Urinary bladder (tissue), 3 donors: ENCODE measurements at regions not wholly inside any gene's neighbourhood (a gene's known extent, or its start where the extent isn't known, plus 50 kb on each side); places are given as distances from the start of the nearest gene placed in this dataset.

ENCODE experiments used
- DNase-seq: peaks from one replicate; pipeline ENCODE4 v3.0.0-alpha.2; 2015; ENCODE audit errors: extremely low spot score
- H3K27ac ChIP-seq: one replicate; pipeline ENCODE4 v1.5.1; 2013; ENCODE audit warnings: low read depth, mild to moderate bottlenecking, moderate library complexity
- H3K36me3 ChIP-seq: one replicate; pipeline ENCODE4 v1.6.1; 2013; ENCODE audit warnings: mild to moderate bottlenecking, moderate library complexity; ENCODE audit not compliant: insufficient read depth
- H3K4me1 ChIP-seq: one replicate; pipeline ENCODE4 v1.6.1; 2013; ENCODE audit warnings: mild to moderate bottlenecking, moderate library complexity; ENCODE audit not compliant: insufficient read depth
- H3K4me3 ChIP-seq: one replicate; pipeline ENCODE4 v1.5.1; 2013; ENCODE audit warnings: low read depth, low read length
- WGBS: extraction: QIAGEN DNeasy Blood & Tissue Kit; methylation state at CpG from one replicate; pipeline ENCODE4 v1.1.7; 2013; 5-methylcytosine and 5-hydroxymethylcytosine counted together
- donor health status: healthy with polysubstance abuse.
- donor health status: healthy.

- Histone ChIP-seq H3K4me3 (no peak overlapping the region), H3K27ac (no peak overlapping the region), H3K4me1 (no peaks in the 10 kb centered on the region), H3K36me3 (no peaks in the 10 kb centered on the region)
- DNase-seq, result no peak
Measured at GRCh38 chr15:45903283-45903682, 268.5 kb downstream of the SQOR start.

- no peak overlapping the region for H3K27ac ChIP-seq
- WGBS, result 97% methylated on average over 3 of the region's 3 CpGs
- DNase-seq, result no peak
- no peak overlapping the region for H3K4me3 ChIP-seq
- no peaks in the 10 kb centered on the region for H3K36me3 ChIP-seq
- no peaks in the 10 kb centered on the region for H3K4me1 ChIP-seq
Measured at GRCh38 chr15:45904019-45904418, 269.2 kb downstream of the SQOR start.

- no peak for DNase-seq
- H3K4me3 ChIP-seq, result no peak overlapping the region
- H3K27ac ChIP-seq, result no peak overlapping the region
- no peaks in the 10 kb centered on the region for H3K36me3 ChIP-seq
- no peaks in the 10 kb centered on the region for H3K4me1 ChIP-seq
- WGBS, result 58% methylated on average over 2 of the region's 2 CpGs
Measured at GRCh38 chr15:45906230-45906629, 271.4 kb downstream of the SQOR start.

- WGBS, result 46% methylated on average over 3 of the region's 3 CpGs
Measured at GRCh38 chr15:45910671-45911070, 275.8 kb downstream of the SQOR start.

GRCh38 chr15:45913451-45913850, 278.6 kb downstream of the SQOR start:
- WGBS, result 70% methylated on average over 2 of the region's 2 CpGs

More at GRCh38 chr15:45910671-45911070, 275.8 kb downstream of the SQOR start:
- Histone ChIP-seq H3K36me3 (no peaks in the 10 kb centered on the region), H3K4me3 (no peak overlapping the region), H3K4me1 (no peaks in the 10 kb centered on the region), H3K27ac (no peak overlapping the region)
- DNase-seq, result no peak

GRCh38 chr15:45914425-45914824, 279.6 kb downstream of the SQOR start:
- H3K4me3 ChIP-seq, result no peak overlapping the region
- H3K27ac ChIP-seq, result no peak overlapping the region
- H3K4me1 ChIP-seq, result no peaks in the 10 kb centered on the region
- no peaks in the 10 kb centered on the region for H3K36me3 ChIP-seq
- no peak for DNase-seq

More at GRCh38 chr15:45913451-45913850, 278.6 kb downstream of the SQOR start:
- Histone ChIP-seq H3K27ac (no peak overlapping the region), H3K4me3 (no peak overlapping the region), H3K36me3 (no peaks in the 10 kb centered on the region), H3K4me1 (no peaks in the 10 kb centered on the region)
- DNase-seq, result no peak

GRCh38 chr15:45918839-45919238, 284.0 kb downstream of the SQOR start:
- H3K27ac ChIP-seq, result no peak overlapping the region
- 83% methylated on average over 2 of the region's 2 CpGs for WGBS

GRCh38 chr15:45919806-45920205, 285.0 kb downstream of the SQOR start:
- WGBS, result 88% methylated on average over 6 of the region's 6 CpGs
- Histone ChIP-seq H3K27ac (no peak overlapping the region), H3K4me1 (no peaks in the 10 kb centered on the region), H3K4me3 (no peak overlapping the region), H3K36me3 (no peaks in the 10 kb centered on the region)
- no peak for DNase-seq

More at GRCh38 chr15:45918839-45919238, 284.0 kb downstream of the SQOR start:
- Histone ChIP-seq H3K4me3 (no peak overlapping the region), H3K36me3 (no peaks in the 10 kb centered on the region), H3K4me1 (no peaks in the 10 kb centered on the region)
- no peak for DNase-seq

- no peak for DNase-seq
- Histone ChIP-seq H3K4me1 (no peaks in the 10 kb centered on the region), H3K27ac (no peak overlapping the region), H3K4me3 (no peak overlapping the region), H3K36me3 (no peaks in the 10 kb centered on the region)
- WGBS, result 44% methylated on average over 4 of the region's 4 CpGs
Measured at GRCh38 chr15:45921376-45921775, 286.5 kb downstream of the SQOR start.

GRCh38 chr15:45921978-45922377, 287.1 kb downstream of the SQOR start:
- Histone ChIP-seq H3K4me1 (no peaks in the 10 kb centered on the region), H3K27ac (no peak overlapping the region), H3K36me3 (no peaks in the 10 kb centered on the region), H3K4me3 (no peak overlapping the region)
- DNase-seq, result no peak
- WGBS, result 86% methylated on average over 2 of the region's 2 CpGs

- no peak overlapping the region for H3K27ac ChIP-seq
- H3K4me1 ChIP-seq, result no peaks in the 10 kb centered on the region
- H3K36me3 ChIP-seq, result no peaks in the 10 kb centered on the region
- no peak for DNase-seq
- WGBS, result 91% methylated on average over 5 of the region's 5 CpGs
- H3K4me3 ChIP-seq, result no peak overlapping the region
Measured at GRCh38 chr15:45941367-45941766, 306.5 kb downstream of the SQOR start.

- WGBS, result 64% methylated on average over 4 of the region's 4 CpGs
Measured at GRCh38 chr15:45943240-45943639, 308.4 kb downstream of the SQOR start.

GRCh38 chr15:45946111-45946510, 311.3 kb downstream of the SQOR start:
- Histone ChIP-seq H3K27ac (no peak overlapping the region), H3K4me3 (no peak overlapping the region), H3K4me1 (no peaks in the 10 kb centered on the region), H3K36me3 (no peaks in the 10 kb centered on the region)
- DNase-seq, result no peak

More at GRCh38 chr15:45943240-45943639, 308.4 kb downstream of the SQOR start:
- no peak for DNase-seq
- H3K36me3 ChIP-seq, result no peaks in the 10 kb centered on the region
- no peak overlapping the region for H3K27ac ChIP-seq
- H3K4me3 ChIP-seq, result no peak overlapping the region
- no peaks in the 10 kb centered on the region for H3K4me1 ChIP-seq

- WGBS, result 46% methylated on average over 3 of the region's 3 CpGs
- no peak overlapping the region for H3K27ac ChIP-seq
- no peaks in the 10 kb centered on the region for H3K4me1 ChIP-seq
- DNase-seq, result no peak
- no peaks in the 10 kb centered on the region for H3K36me3 ChIP-seq
- no peak overlapping the region for H3K4me3 ChIP-seq
Measured at GRCh38 chr15:45948181-45948621, 313.4 kb downstream of the SQOR start.

- no peak for DNase-seq
- no peak overlapping the region for H3K4me3 ChIP-seq
- no peaks in the 10 kb centered on the region for H3K4me1 ChIP-seq
- H3K27ac ChIP-seq, result no peak overlapping the region
- H3K36me3 ChIP-seq, result no peaks in the 10 kb centered on the region
- WGBS, result 76% methylated on average over 3 of the region's 3 CpGs
Measured at GRCh38 chr15:45958924-45959323, 324.1 kb downstream of the SQOR start.
